K562 (cell line): ENCODE measurements at regions not wholly inside any gene's neighbourhood (a gene's known extent, or its start where the extent isn't known, plus 50 kb on each side); places are given as distances from the start of the nearest gene placed in this dataset.

ENCODE experiments used
- ATAC-seq: fragments of 200-7000 bp; cut with Tn5 transposase; 3 replicates; pipeline ENCODE4 v1.9.1; 2020; ENCODE audit warnings: moderate library complexity
- BruUV-seq: library from RNA; stranded (reverse); fragments of 400-500 nt; replicated peaks from 2 replicates; lab custom pipeline; 2021; lab: Mats Ljungman, UMichigan
- CTCF ChIA-PET: fragments of 300-600 bp; formaldehyde crosslinking; extraction: SDS; loops from one replicate; lab custom pipeline; 2021; ENCODE audit warnings: low intra/inter-chr PET ratio; lab: Yijun Ruan, JAX
- POLR2A ChIA-PET: fragments of 300-600, 350-650 bp; sonication (Branson Sonifier 250); formaldehyde crosslinking; extraction: SDS; loops from one replicate; lab custom pipeline; 2021; ENCODE audit warnings: antibody characterized with exemption, inconsistent platforms; lab: Yijun Ruan, JAX
- DNase-seq, 4 experiments: peaks; one replicate each; pipeline versions ENCODE4 v3.0.0 to v3.0.0-alpha.2; 2011 to 2018; ENCODE audit warnings: low spot score in 3 of 4, mixed read lengths in 3 of 4; ENCODE audit errors: extremely low read depth in 1 of 4
- FAIRE-seq: peaks from 2 replicates; lab custom pipeline; 2011; peaks lifted over from hg19 to GRCh38; lab: Jason Lieb, UNC
- H2AFZ ChIP-seq: 2 replicates; pipeline ENCODE4 v1.6.0; 2011; ENCODE audit warnings: low read depth, low read length, control low read depth, inconsistent platforms
- H3K27ac ChIP-seq: fragments of 200-600 bp; 3 replicates; pipeline ENCODE4 v1.8.0; 2011; ENCODE audit warnings: low read depth, mild to moderate bottlenecking, control low read depth, inconsistent platforms, low read length, moderate library complexity, mixed read lengths; ENCODE audit errors: extremely low read depth
- H3K27me3 ChIP-seq, 2 experiments: fragments of 300-600 bp in 1 of 2; 2 replicates in 1 of 2; 3 replicates in 1 of 2; pipeline versions ENCODE4 v1.6.0 to v1.8.0; 2011; ENCODE audit warnings: inconsistent platforms in 2 of 2, low read length in 2 of 2, mild to moderate bottlenecking in 1 of 2, mixed read lengths in 1 of 2, moderate library complexity in 1 of 2; ENCODE audit not compliant: control insufficient read depth in 2 of 2, insufficient read depth in 2 of 2
- H3K36me3 ChIP-seq: fragments of 300-600 bp; 3 replicates; pipeline ENCODE4 v1.8.0; 2011; ENCODE audit warnings: mild to moderate bottlenecking, low read length, inconsistent platforms; ENCODE audit not compliant: control insufficient read depth, insufficient read depth
- H3K4me1 ChIP-seq, 2 experiments: fragments of 200-600 bp in 1 of 2; replicated peaks in 1 of 2; 2 replicates in 1 of 2; 3 replicates in 1 of 2; pipeline versions ENCODE4 v1.5.1 to v1.8.0; 2011; ENCODE audit warnings: inconsistent platforms in 2 of 2, low read length in 2 of 2, mild to moderate bottlenecking in 1 of 2, mixed read lengths in 1 of 2, moderate library complexity in 1 of 2; ENCODE audit not compliant: control insufficient read depth in 2 of 2, insufficient read depth in 2 of 2
- H3K4me2 ChIP-seq: 2 replicates; pipeline ENCODE4 v1.6.1; 2011; ENCODE audit warnings: low read length, control low read depth, inconsistent platforms, mixed read lengths; ENCODE audit not compliant: insufficient read depth
- H3K4me3 ChIP-seq: fragments of 200-600 bp; sonication (generic), shearing (Covaris generic); 2 replicates; pipeline ENCODE4 v1.5.1; 2016; ENCODE audit warnings: control low read depth, inconsistent platforms
- H3K79me2 ChIP-seq: fragments of 200-600 bp; 3 replicates; pipeline ENCODE4 v1.8.0; 2011; ENCODE audit warnings: low read length, inconsistent platforms; ENCODE audit not compliant: control insufficient read depth, insufficient read depth
- H3K9ac ChIP-seq, 2 experiments: 2 replicates each; pipeline versions ENCODE4 v1.6.0 to v1.6.1; 2011; ENCODE audit warnings: low read depth in 2 of 2, low read length in 2 of 2, control low read depth in 1 of 2, inconsistent platforms in 1 of 2, mild to moderate bottlenecking in 1 of 2, mixed read lengths in 1 of 2; ENCODE audit not compliant: insufficient read depth in 1 of 2
- H3K9me1 ChIP-seq: one replicate; pipeline ENCODE4 v1.6.0; 2011; ENCODE audit warnings: inconsistent platforms, mild to moderate bottlenecking, low read length, moderate library complexity; ENCODE audit not compliant: control insufficient read depth, insufficient read depth
- H3K9me3 ChIP-seq: replicated peaks from 2 replicates; pipeline ENCODE4 v1.5.1; 2011; ENCODE audit warnings: low read depth, low read length, inconsistent platforms; ENCODE audit not compliant: control insufficient read depth, insufficient read depth
- H4K20me1 ChIP-seq: replicated peaks from 2 replicates; pipeline ENCODE4 v1.6.1; 2011; ENCODE audit warnings: low read length, inconsistent platforms, mixed read lengths; ENCODE audit not compliant: control insufficient read depth, insufficient read depth
- ARID2 ChIP-seq: fragments of 450-650 bp; IDR thresholded peaks from 2 replicates; pipeline ENCODE4 v1.6.1; 2017; ENCODE audit warnings: antibody characterized with exemption, mild to moderate bottlenecking
- ATF3 ChIP-seq, 2 experiments: fragments of 450-650 bp in 1 of 2; sonication (generic) in 1 of 2; formaldehyde crosslinking in 1 of 2; IDR thresholded peaks in 1 of 2; conservative IDR thresholded peaks in 1 of 2; 2 replicates each; pipeline versions ENCODE4 v1.6.1 to v1.8.1; 2016 to 2023; ENCODE audit warnings: mild to moderate bottlenecking in 2 of 2, moderate library complexity in 2 of 2, inconsistent platforms in 1 of 2, missing genetic modification reagents in 1 of 2
- FOS ChIP-seq: IDR thresholded peaks from 3 replicates; pipeline ENCODE4 v1.6.1; 2011; ENCODE audit not compliant: insufficient read length; ENCODE audit errors: extremely low read depth
- FOXP4 ChIP-seq: sonication (generic); formaldehyde crosslinking; IDR thresholded peaks from 2 replicates; pipeline ENCODE4 v1.8.0; 2022; ENCODE audit warnings: mild to moderate bottlenecking, missing genetic modification reagents, borderline replicate concordance
- HDAC6 ChIP-seq: IDR thresholded peaks from 2 replicates; pipeline ENCODE4 v1.6.1; 2012; ENCODE audit warnings: low read depth, mild to moderate bottlenecking, control low read depth, inconsistent platforms, low read length, moderate library complexity
- MEF2A ChIP-seq: IDR thresholded peaks from 2 replicates; pipeline ENCODE4 v1.6.1; 2011; ENCODE audit warnings: low read depth, mild to moderate bottlenecking, low read length, moderate library complexity; ENCODE audit not compliant: control insufficient read depth
- NR2F6 ChIP-seq: fragments of 450-650 bp; formaldehyde crosslinking; IDR thresholded peaks from 2 replicates; pipeline ENCODE4 v1.4.0; 2020; ENCODE audit warnings: mild to moderate bottlenecking
- RBM17 ChIP-seq: fragments of 200-400 bp; formaldehyde crosslinking; IDR thresholded peaks from 2 replicates; pipeline ENCODE4 v1.6.1; 2017; ENCODE audit warnings: low read depth, mild to moderate bottlenecking, low read length, borderline replicate concordance
- SMARCE1 ChIP-seq: fragments of 450-650 bp; IDR thresholded peaks from 2 replicates; pipeline ENCODE4 v1.7.1; 2016; ENCODE audit warnings: mild to moderate bottlenecking
- ZNF408 ChIP-seq: fragments of 250-450 bp; sonication (Bioruptor Pico); IDR thresholded peaks from 2 replicates; pipeline ENCODE4 v1.4.0; 2020; ENCODE audit warnings: low read depth, mild to moderate bottlenecking, moderate library complexity
- WGBS: fragments of 100-300 bp; shearing (Covaris generic); methylation state at CpG from one replicate; pipeline ENCODE4 v1.1.6; 2016; ENCODE audit warnings: low coverage, mixed read lengths; ENCODE audit not compliant: insufficient coverage; ENCODE audit errors: missing lambda C conversion rate; 5-methylcytosine and 5-hydroxymethylcytosine counted together
- in situ Hi-C: fragments of 300-500 bp; cut with MboI; formaldehyde crosslinking; loops from 4 replicates; pipeline ENCODE4 v1.15.0; 2018; ENCODE audit warnings: inconsistent platforms, mixed read lengths
- intact Hi-C: fragments of 100-400 bp; cut with micrococcal nuclease; formaldehyde crosslinking; loops from 2 replicates; pipeline ENCODE4 v1.14.2; 2022
- TF ChIP-seq, protein P1 (sequence below): sonication (generic); formaldehyde crosslinking; IDR thresholded peaks from 2 replicates; pipeline ENCODE4 v1.8.1; 2023; ENCODE audit warnings: mild to moderate bottlenecking, missing genetic modification reagents

- H3K4me3 ChIP-seq, result no peak overlapping the region
- intact Hi-C loops, result no loop called here
- ChIA-PET CTCF (no interaction called here), POLR2A (no interaction called here)
- no peaks in the 10 kb centered on the region for H3K27me3 ChIP-seq
- in situ Hi-C loops, result no loop called here
- no peak overlapping the region for H2AFZ ChIP-seq
- H3K4me2 ChIP-seq, result no peak overlapping the region
- no peaks in the 10 kb centered on the region for H3K79me2 ChIP-seq
- H3K9me3 ChIP-seq, result no peaks in the 10 kb centered on the region
- H3K36me3 ChIP-seq, result no peaks in the 10 kb centered on the region
- WGBS, result 0% methylated on average over 13 of the region's 18 CpGs
- no TSS peak for BruUV-seq
- no peak overlapping the region for H3K9ac ChIP-seq
- ATAC-seq (no peak), DNase-seq (no peak), FAIRE-seq (no peak)
- no peak for TF ChIP-seq FOXP4 (CRISPR knock-in tag)
- TF ChIP-seq, protein P1, sequence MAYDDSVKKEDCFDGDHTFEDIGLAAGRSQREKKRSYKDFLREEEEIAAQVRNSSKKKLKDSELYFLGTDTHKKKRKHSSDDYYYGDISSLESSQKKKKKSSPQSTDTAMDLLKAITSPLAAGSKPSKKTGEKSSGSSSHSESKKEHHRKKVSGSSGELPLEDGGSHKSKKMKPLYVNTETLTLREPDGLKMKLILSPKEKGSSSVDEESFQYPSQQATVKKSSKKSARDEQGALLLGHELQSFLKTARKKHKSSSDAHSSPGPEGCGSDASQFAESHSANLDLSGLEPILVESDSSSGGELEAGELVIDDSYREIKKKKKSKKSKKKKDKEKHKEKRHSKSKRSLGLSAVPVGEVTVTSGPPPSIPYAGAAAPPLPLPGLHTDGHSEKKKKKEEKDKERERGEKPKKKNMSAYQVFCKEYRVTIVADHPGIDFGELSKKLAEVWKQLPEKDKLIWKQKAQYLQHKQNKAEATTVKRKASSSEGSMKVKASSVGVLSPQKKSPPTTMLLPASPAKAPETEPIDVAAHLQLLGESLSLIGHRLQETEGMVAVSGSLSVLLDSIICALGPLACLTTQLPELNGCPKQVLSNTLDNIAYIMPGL, result no peak
- no peak for TF ChIP-seq HDAC6
- TF ChIP-seq RBM17, result no peak
- no peak for TF ChIP-seq ZNF408 (CRISPR knock-in tag)
- no peak for TF ChIP-seq ATF3 (IDR thresholded peaks at IDR 0.05)
- no peak for TF ChIP-seq ATF3 (CRISPR knock-in tag; conservative IDR thresholded peaks at IDR 0.05)
- no peak for TF ChIP-seq ARID2
- no peak for TF ChIP-seq FOS
- no peak for TF ChIP-seq NR2F6
- TF ChIP-seq MEF2A, result no peak
- TF ChIP-seq SMARCE1, result no peak
- no peaks in the 10 kb centered on the region for H3K9me1 ChIP-seq
- no peak overlapping the region for H3K27ac ChIP-seq
- H4K20me1 ChIP-seq, result no peaks in the 10 kb centered on the region
- H3K4me1 ChIP-seq, result no peaks in the 10 kb centered on the region
Observed at GRCh38 chrX:87140800-87141483, 376.7 kb upstream of the KLHL4 start.
